ENCODE measurements at regions not wholly inside any gene's neighbourhood (a gene's known extent, or its start where the extent isn't known, plus 50 kb on each side); places are given as distances from the start of the nearest gene placed in this dataset.
"Not testable (repeated sequence)": the region's sequence is repeated elsewhere in the genome, so short reads cannot be mapped to it uniquely, and the experiment has no call there.

GRCh38 chr9:10843151-10843550 lies 230.3 kb upstream of the PTPRD start:
- CTCF ChIA-PET, result no interaction called here
- DNase-seq, result no peak
- Mint-ChIP-seq H3K36me3 (ENCODE audit: low read depth) (no peaks in the 10 kb centered on the region), H3K4me3 (no peak overlapping the region), H3K4me1 (no peaks in the 10 kb centered on the region), H3K27ac (no peak overlapping the region), H3K9me3 (ENCODE audit: low read depth) (peaks cover 8% of the 10 kb centered on the region), H3K27me3 (no peaks in the 10 kb centered on the region)
- no peak for ATAC-seq
- intact Hi-C loops (cut with DNase I, micrococcal nuclease), result no loop called here
- POLR2A ChIA-PET, result no interaction called here

GRCh38 chr9:10855847-10856246 lies 243.0 kb upstream of the PTPRD start:
- ChIA-PET CTCF (interaction anchor here (0.6 kb wide), 1 partner anchor 55 kb away, joined by 4 read pairs; no protein-coding TSS in a partner anchor), POLR2A (no interaction called here)
- no peak overlapping the region for H3K4me3 Mint-ChIP-seq

GRCh38 chr9:10858817-10859216 lies 246.0 kb upstream of the PTPRD start:
- Mint-ChIP-seq H3K27me3 (no peaks in the 10 kb centered on the region), H3K27ac (no peak overlapping the region), H3K9me3 (ENCODE audit: low read depth) (peaks cover 13% of the 10 kb centered on the region), H3K4me3 (no peak overlapping the region), H3K36me3 (ENCODE audit: low read depth) (no peaks in the 10 kb centered on the region), H3K4me1 (no peaks in the 10 kb centered on the region)
- ATAC-seq, result no peak
- no peak for DNase-seq
- intact Hi-C loops (cut with DNase I, micrococcal nuclease), result no loop called here
- ChIA-PET POLR2A (no interaction called here), CTCF (no interaction called here)

More at GRCh38 chr9:10855847-10856246, 243.0 kb upstream of the PTPRD start:
- Mint-ChIP-seq H3K4me1 (no peaks in the 10 kb centered on the region), H3K27ac (no peak overlapping the region), H3K9me3 (ENCODE audit: low read depth) (peaks cover 12% of the 10 kb centered on the region), H3K36me3 (ENCODE audit: low read depth) (no peaks in the 10 kb centered on the region), H3K27me3 (no peaks in the 10 kb centered on the region)
- ATAC-seq (no peak), DNase-seq (no peak)
- intact Hi-C loops (cut with DNase I, micrococcal nuclease), result no loop called here

GRCh38 chr9:10863476-10863875 lies 250.7 kb upstream of the PTPRD start:
- ChIA-PET POLR2A (no interaction called here), CTCF (no interaction called here)
- Mint-ChIP-seq H3K27ac (no peak overlapping the region), H3K4me3 (no peak overlapping the region), H3K9me3 (ENCODE audit: low read depth) (peaks cover 7% of the 10 kb centered on the region), H3K36me3 (ENCODE audit: low read depth) (no peaks in the 10 kb centered on the region), H3K27me3 (no peaks in the 10 kb centered on the region), H3K4me1 (no peaks in the 10 kb centered on the region)
- ATAC-seq, result no peak
- no peak for DNase-seq
- intact Hi-C loops (cut with DNase I, micrococcal nuclease), result no loop called here

- ChIA-PET CTCF (no interaction called here), POLR2A (no interaction called here)
- intact Hi-C loops (cut with DNase I, micrococcal nuclease), result no loop called here
- DNase-seq (no peak), ATAC-seq (no peak)
- H3K36me3 Mint-ChIP-seq (ENCODE audit: low read depth), result no peaks in the 10 kb centered on the region
- H3K27me3 Mint-ChIP-seq, result no peaks in the 10 kb centered on the region
- H3K4me1 Mint-ChIP-seq, result no peaks in the 10 kb centered on the region
- H3K27ac Mint-ChIP-seq, result no peak overlapping the region
- no peak overlapping the region for H3K4me3 Mint-ChIP-seq
- H3K9me3 Mint-ChIP-seq (ENCODE audit: low read depth), result peaks cover 7% of the 10 kb centered on the region
These were observed 254.4 kb upstream of the PTPRD start for GRCh38 chr9:10867194-10867593.

GRCh38 chr9:10869687-10870086 lies 256.9 kb upstream of the PTPRD start:
- no peak overlapping the region for H3K4me3 Mint-ChIP-seq
- no peaks in the 10 kb centered on the region for H3K36me3 Mint-ChIP-seq (ENCODE audit: low read depth)
- H3K27ac Mint-ChIP-seq, result no peak overlapping the region
- no peaks in the 10 kb centered on the region for H3K27me3 Mint-ChIP-seq
- DNase-seq (no peak), ATAC-seq (no peak)
- no peaks in the 10 kb centered on the region for H3K4me1 Mint-ChIP-seq
- intact Hi-C loops (cut with DNase I, micrococcal nuclease), result no loop called here
- peaks cover 6% of the 10 kb centered on the region for H3K9me3 Mint-ChIP-seq (ENCODE audit: low read depth)
- ChIA-PET CTCF (no interaction called here), POLR2A (no interaction called here)

GRCh38 chr9:10873999-10874398 lies 261.2 kb upstream of the PTPRD start:
- intact Hi-C loops (cut with DNase I, micrococcal nuclease), result no loop called here
- H3K9me3 Mint-ChIP-seq (ENCODE audit: low read depth), result peaks cover 6% of the 10 kb centered on the region
- DNase-seq (no peak), ATAC-seq (no peak)
- H3K27me3 Mint-ChIP-seq, result no peaks in the 10 kb centered on the region
- no peaks in the 10 kb centered on the region for H3K4me1 Mint-ChIP-seq
- ChIA-PET POLR2A (no interaction called here), CTCF (no interaction called here)
- no peak overlapping the region for H3K4me3 Mint-ChIP-seq
- no peak overlapping the region for H3K27ac Mint-ChIP-seq
- no peaks in the 10 kb centered on the region for H3K36me3 Mint-ChIP-seq (ENCODE audit: low read depth)

GRCh38 chr9:10875752-10876151 lies 262.9 kb upstream of the PTPRD start:
- CTCF ChIA-PET, result no interaction called here
- H3K27ac Mint-ChIP-seq, result no peak overlapping the region
- no peak overlapping the region for H3K4me3 Mint-ChIP-seq
- H3K27me3 Mint-ChIP-seq, result no peaks in the 10 kb centered on the region
- POLR2A ChIA-PET, result no interaction called here
- H3K4me1 Mint-ChIP-seq, result no peaks in the 10 kb centered on the region
- ATAC-seq (no peak), DNase-seq (no peak)
- H3K36me3 Mint-ChIP-seq (ENCODE audit: low read depth), result no peaks in the 10 kb centered on the region
- intact Hi-C loops (cut with DNase I, micrococcal nuclease), result no loop called here
- H3K9me3 Mint-ChIP-seq (ENCODE audit: low read depth), result peaks cover 10% of the 10 kb centered on the region

- POLR2A ChIA-PET, result no interaction called here
These were observed 263.5 kb upstream of the PTPRD start for GRCh38 chr9:10876333-10876732.

GRCh38 chr9:10890266-10890665 lies 277.5 kb upstream of the PTPRD start:
- H3K27me3 Mint-ChIP-seq; intact Hi-C loops (cut with DNase I, micrococcal nuclease); DNase-seq; H3K36me3 Mint-ChIP-seq (ENCODE audit: low read depth); POLR2A ChIA-PET; H3K4me3 Mint-ChIP-seq; H3K4me1 Mint-ChIP-seq; H3K27ac Mint-ChIP-seq; ATAC-seq: not testable (repeated sequence)
- H3K9me3 Mint-ChIP-seq (ENCODE audit: low read depth), result peaks cover 17% of the 10 kb centered on the region
- CTCF ChIA-PET, result interaction anchor here (0.6 kb wide), 1 partner anchor 547 kb away, joined by 3 read pairs; no protein-coding TSS in a partner anchor

More at GRCh38 chr9:10876333-10876732, 263.5 kb upstream of the PTPRD start:
- no peaks in the 10 kb centered on the region for H3K36me3 Mint-ChIP-seq (ENCODE audit: low read depth)
- DNase-seq (no peak), ATAC-seq (no peak)
- no peaks in the 10 kb centered on the region for H3K4me1 Mint-ChIP-seq
- H3K4me3 Mint-ChIP-seq, result no peak overlapping the region
- H3K27ac Mint-ChIP-seq, result no peak overlapping the region
- intact Hi-C loops (cut with DNase I, micrococcal nuclease), result no loop called here
- no peaks in the 10 kb centered on the region for H3K27me3 Mint-ChIP-seq
- CTCF ChIA-PET, result no interaction called here
- H3K9me3 Mint-ChIP-seq (ENCODE audit: low read depth), result peaks cover 10% of the 10 kb centered on the region

- no peak overlapping the region for H3K4me3 Mint-ChIP-seq
- H3K27ac Mint-ChIP-seq, result no peak overlapping the region
- peaks cover 8% of the 10 kb centered on the region for H3K9me3 Mint-ChIP-seq (ENCODE audit: low read depth)
- ChIA-PET POLR2A (no interaction called here), CTCF (interaction anchor here (0.7 kb wide), 1 partner anchor 250 kb away, joined by 3 read pairs; no protein-coding TSS in a partner anchor)
- no peaks in the 10 kb centered on the region for H3K27me3 Mint-ChIP-seq
- H3K4me1 Mint-ChIP-seq, result no peaks in the 10 kb centered on the region
- H3K36me3 Mint-ChIP-seq (ENCODE audit: low read depth), result no peaks in the 10 kb centered on the region
- DNase-seq, result no peak
- ATAC-seq, result no peak
- intact Hi-C loops (cut with DNase I, micrococcal nuclease), result no loop called here
These were observed 286.7 kb upstream of the PTPRD start for GRCh38 chr9:10899509-10899908.

- H3K9me3 Mint-ChIP-seq (ENCODE audit: low read depth), result peaks cover 4% of the 10 kb centered on the region
- CTCF ChIA-PET, result no interaction called here
- no peak for ATAC-seq
These were observed 291.2 kb upstream of the PTPRD start for GRCh38 chr9:10903969-10904368.

GRCh38 chr9:10910779-10911178 lies 298.0 kb upstream of the PTPRD start:
- Mint-ChIP-seq H3K36me3 (ENCODE audit: low read depth) (no peaks in the 10 kb centered on the region), H3K27me3 (no peaks in the 10 kb centered on the region), H3K9me3 (ENCODE audit: low read depth) (peaks cover 12% of the 10 kb centered on the region), H3K27ac (no peak overlapping the region), H3K4me3 (no peak overlapping the region), H3K4me1 (no peaks in the 10 kb centered on the region)
- CTCF ChIA-PET, result interaction anchor here (0.6 kb wide), 1 partner anchor 55 kb away, joined by 4 read pairs; no protein-coding TSS in a partner anchor
- POLR2A ChIA-PET, result no interaction called here
- ATAC-seq (no peak), DNase-seq (no peak)
- intact Hi-C loops (cut with DNase I, micrococcal nuclease), result no loop called here

More at GRCh38 chr9:10903969-10904368, 291.2 kb upstream of the PTPRD start:
- POLR2A ChIA-PET, result no interaction called here
- Mint-ChIP-seq H3K27me3 (no peaks in the 10 kb centered on the region), H3K4me1 (no peaks in the 10 kb centered on the region), H3K4me3 (no peak overlapping the region), H3K36me3 (ENCODE audit: low read depth) (no peaks in the 10 kb centered on the region), H3K27ac (no peak overlapping the region)
- no peak for DNase-seq
- intact Hi-C loops (cut with DNase I, micrococcal nuclease), result no loop called here

Data from activated CD4-positive, alpha-beta T cell treated with anti-CD3 and anti-CD28 coated beads for 36 hours (primary cell).